ENCODE measurements at regions not wholly inside any gene's neighbourhood (a gene's known extent, or its start where the extent isn't known, plus 50 kb on each side); places are given as distances from the start of the nearest gene placed in this dataset.

- no peak for TF ChIP-seq CHD7 (IDR thresholded peaks at IDR 0.05; ENCODE audit: insufficient replicate concordance, low read length)
- TF ChIP-seq RXRA (IDR thresholded peaks at IDR 0.05; ENCODE audit: insufficient read depth, low read depth, low read length) = no peak
- TF ChIP-seq ASH2L (IDR thresholded peaks at IDR 0.05; ENCODE audit: low read length) = no peak
- no peak for TF ChIP-seq TAF1 (IDR thresholded peaks at IDR 0.05; ENCODE audit: low read depth, low read length)
- no peak for TF ChIP-seq SIN3A (conservative IDR thresholded peaks at IDR 0.05 in 1 of 2, IDR thresholded peaks at IDR 0.05 in 1 of 2; ENCODE audit: low read depth in 1 of 2, low read length in 2 of 2)
- no peak for TF ChIP-seq TBP (IDR thresholded peaks at IDR 0.05; ENCODE audit: low read depth, low read length)
- TF ChIP-seq RBBP5 (IDR thresholded peaks at IDR 0.05; ENCODE audit: borderline replicate concordance, low read depth, low read length) = no peak
These were observed 99.3 kb downstream of the UTRN start (continued) for GRCh38 chr6:144384427-144384826.

Measured in H1 (cell line).